K562 (cell line): ENCODE measurements at regions not wholly inside any gene's neighbourhood (a gene's known extent, or its start where the extent isn't known, plus 50 kb on each side); places are given as distances from the start of the nearest gene placed in this dataset.
A peak's percentile ranks its signal among the peaks of the same experiment; 100 is the strongest.

ENCODE experiments used
- ATF6 ChIP-seq: sonication (generic); formaldehyde crosslinking; IDR thresholded peaks from 2 replicates; pipeline ENCODE4 v1.4.0; 2020; ENCODE audit warnings: mild to moderate bottlenecking, missing genetic modification reagents
- CBFB ChIP-seq: sonication (generic); formaldehyde crosslinking; IDR thresholded peaks from 2 replicates; pipeline ENCODE4 v1.4.0; 2020; ENCODE audit warnings: mild to moderate bottlenecking, missing genetic modification reagents
- CHD2 ChIP-seq: IDR thresholded peaks from 2 replicates; pipeline ENCODE4 v1.6.1; 2011; ENCODE audit warnings: low read depth, low read length
- FOXM1 ChIP-seq, 2 experiments: fragments of 450-650 bp in 1 of 2; sonication (generic) in 1 of 2; formaldehyde crosslinking in 1 of 2; IDR thresholded peaks; 2 replicates each; pipeline versions ENCODE4 v1.6.1 to v1.9.0; 2017 to 2022; ENCODE audit warnings: low read depth in 2 of 2, mild to moderate bottlenecking in 2 of 2, missing genetic modification reagents in 1 of 2, moderate library complexity in 1 of 2
- JUND ChIP-seq, 2 experiments: IDR thresholded peaks; 2 replicates in 1 of 2; 3 replicates in 1 of 2; pipeline ENCODE4 v1.6.1; 2011; ENCODE audit warnings: borderline replicate concordance in 2 of 2, low read depth in 2 of 2, low read length in 2 of 2, improper control_type of control experiment in 1 of 2, missing biosample characterization in 1 of 2, missing genetic modification characterization in 1 of 2, missing genetic modification reagents in 1 of 2
- NELFE ChIP-seq: IDR thresholded peaks from 2 replicates; pipeline ENCODE4 v1.6.1; 2011; ENCODE audit warnings: mild to moderate bottlenecking; ENCODE audit not compliant: insufficient read depth, insufficient read length
- SREBF1 ChIP-seq: fragments of 150-350 bp; IDR thresholded peaks from 2 replicates; pipeline ENCODE4 v1.6.1; 2014; ENCODE audit warnings: antibody characterized with exemption, low read depth, low read length, borderline replicate concordance
- TAF7 ChIP-seq: fragments of 450-650 bp; IDR thresholded peaks from 2 replicates; pipeline ENCODE4 v1.6.1; 2016; ENCODE audit warnings: missing genetic modification characterization, missing compliant biosample characterization
- TEAD4 ChIP-seq, 2 experiments: sonication (generic) in 1 of 2; formaldehyde crosslinking in 1 of 2; IDR thresholded peaks; 2 replicates each; pipeline versions ENCODE4 v1.6.1 to v1.8.0; 2012 to 2022; ENCODE audit warnings: borderline replicate concordance in 1 of 2, inconsistent platforms in 1 of 2, low read length in 1 of 2, mild to moderate bottlenecking in 1 of 2, missing genetic modification reagents in 1 of 2
- TGIF2 ChIP-seq: sonication (generic); formaldehyde crosslinking; IDR thresholded peaks from 2 replicates; pipeline ENCODE4 v1.8.1; 2022; ENCODE audit warnings: mild to moderate bottlenecking, missing genetic modification reagents, moderate library complexity
- TRIM24 ChIP-seq, 2 experiments: fragments of 450-650 bp; IDR thresholded peaks; 2 replicates each; pipeline ENCODE4 v1.6.1; 2016
- ZNF175 ChIP-seq: fragments of 200-800 bp; sonication (Bioruptor generic); IDR thresholded peaks from 2 replicates; pipeline ENCODE4 v1.6.1; 2016; ENCODE audit warnings: low read depth, mild to moderate bottlenecking, missing genetic modification characterization, missing compliant biosample characterization
- ZNF23 ChIP-seq: fragments of 250-450 bp; sonication (Bioruptor Pico); IDR thresholded peaks from 2 replicates; pipeline ENCODE4 v1.4.0; 2020; ENCODE audit warnings: mild to moderate bottlenecking
- ZNF57 ChIP-seq: fragments of 450-650 bp; formaldehyde crosslinking; IDR thresholded peaks from 2 replicates; pipeline ENCODE4 v1.4.0; 2020; ENCODE audit warnings: mild to moderate bottlenecking, moderate library complexity
- TF ChIP-seq, protein P1 (sequence below): fragments of 450-650 bp; IDR thresholded peaks from 2 replicates; pipeline ENCODE4 v1.6.1; 2016; ENCODE audit warnings: low read depth
- TF ChIP-seq, protein P2 (sequence below): sonication (generic); formaldehyde crosslinking; IDR thresholded peaks from 2 replicates; pipeline ENCODE4 v1.8.0; 2023; ENCODE audit warnings: mild to moderate bottlenecking, missing genetic modification reagents

DNA sequence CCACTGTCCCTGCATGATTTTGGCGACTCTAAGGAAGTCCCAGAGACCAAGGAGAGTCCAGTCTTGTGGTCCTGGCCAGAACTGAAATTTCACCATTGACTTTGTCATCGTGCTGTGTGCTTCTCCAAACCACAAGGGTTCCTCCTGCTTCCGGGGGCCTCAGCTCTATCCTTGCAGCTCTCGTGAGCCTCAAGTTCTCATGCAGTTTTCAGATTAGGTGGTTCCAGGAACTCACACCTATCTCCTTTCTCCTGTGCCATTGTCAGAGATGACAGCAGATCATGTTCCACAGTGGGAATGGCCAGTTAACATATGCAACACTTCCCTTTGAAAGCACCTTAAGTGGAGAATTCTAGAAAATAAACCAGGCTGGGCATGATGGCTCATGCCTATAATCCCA, 97.9 kb upstream of the CRHR1 start (continued):
- TF ChIP-seq, protein P1, sequence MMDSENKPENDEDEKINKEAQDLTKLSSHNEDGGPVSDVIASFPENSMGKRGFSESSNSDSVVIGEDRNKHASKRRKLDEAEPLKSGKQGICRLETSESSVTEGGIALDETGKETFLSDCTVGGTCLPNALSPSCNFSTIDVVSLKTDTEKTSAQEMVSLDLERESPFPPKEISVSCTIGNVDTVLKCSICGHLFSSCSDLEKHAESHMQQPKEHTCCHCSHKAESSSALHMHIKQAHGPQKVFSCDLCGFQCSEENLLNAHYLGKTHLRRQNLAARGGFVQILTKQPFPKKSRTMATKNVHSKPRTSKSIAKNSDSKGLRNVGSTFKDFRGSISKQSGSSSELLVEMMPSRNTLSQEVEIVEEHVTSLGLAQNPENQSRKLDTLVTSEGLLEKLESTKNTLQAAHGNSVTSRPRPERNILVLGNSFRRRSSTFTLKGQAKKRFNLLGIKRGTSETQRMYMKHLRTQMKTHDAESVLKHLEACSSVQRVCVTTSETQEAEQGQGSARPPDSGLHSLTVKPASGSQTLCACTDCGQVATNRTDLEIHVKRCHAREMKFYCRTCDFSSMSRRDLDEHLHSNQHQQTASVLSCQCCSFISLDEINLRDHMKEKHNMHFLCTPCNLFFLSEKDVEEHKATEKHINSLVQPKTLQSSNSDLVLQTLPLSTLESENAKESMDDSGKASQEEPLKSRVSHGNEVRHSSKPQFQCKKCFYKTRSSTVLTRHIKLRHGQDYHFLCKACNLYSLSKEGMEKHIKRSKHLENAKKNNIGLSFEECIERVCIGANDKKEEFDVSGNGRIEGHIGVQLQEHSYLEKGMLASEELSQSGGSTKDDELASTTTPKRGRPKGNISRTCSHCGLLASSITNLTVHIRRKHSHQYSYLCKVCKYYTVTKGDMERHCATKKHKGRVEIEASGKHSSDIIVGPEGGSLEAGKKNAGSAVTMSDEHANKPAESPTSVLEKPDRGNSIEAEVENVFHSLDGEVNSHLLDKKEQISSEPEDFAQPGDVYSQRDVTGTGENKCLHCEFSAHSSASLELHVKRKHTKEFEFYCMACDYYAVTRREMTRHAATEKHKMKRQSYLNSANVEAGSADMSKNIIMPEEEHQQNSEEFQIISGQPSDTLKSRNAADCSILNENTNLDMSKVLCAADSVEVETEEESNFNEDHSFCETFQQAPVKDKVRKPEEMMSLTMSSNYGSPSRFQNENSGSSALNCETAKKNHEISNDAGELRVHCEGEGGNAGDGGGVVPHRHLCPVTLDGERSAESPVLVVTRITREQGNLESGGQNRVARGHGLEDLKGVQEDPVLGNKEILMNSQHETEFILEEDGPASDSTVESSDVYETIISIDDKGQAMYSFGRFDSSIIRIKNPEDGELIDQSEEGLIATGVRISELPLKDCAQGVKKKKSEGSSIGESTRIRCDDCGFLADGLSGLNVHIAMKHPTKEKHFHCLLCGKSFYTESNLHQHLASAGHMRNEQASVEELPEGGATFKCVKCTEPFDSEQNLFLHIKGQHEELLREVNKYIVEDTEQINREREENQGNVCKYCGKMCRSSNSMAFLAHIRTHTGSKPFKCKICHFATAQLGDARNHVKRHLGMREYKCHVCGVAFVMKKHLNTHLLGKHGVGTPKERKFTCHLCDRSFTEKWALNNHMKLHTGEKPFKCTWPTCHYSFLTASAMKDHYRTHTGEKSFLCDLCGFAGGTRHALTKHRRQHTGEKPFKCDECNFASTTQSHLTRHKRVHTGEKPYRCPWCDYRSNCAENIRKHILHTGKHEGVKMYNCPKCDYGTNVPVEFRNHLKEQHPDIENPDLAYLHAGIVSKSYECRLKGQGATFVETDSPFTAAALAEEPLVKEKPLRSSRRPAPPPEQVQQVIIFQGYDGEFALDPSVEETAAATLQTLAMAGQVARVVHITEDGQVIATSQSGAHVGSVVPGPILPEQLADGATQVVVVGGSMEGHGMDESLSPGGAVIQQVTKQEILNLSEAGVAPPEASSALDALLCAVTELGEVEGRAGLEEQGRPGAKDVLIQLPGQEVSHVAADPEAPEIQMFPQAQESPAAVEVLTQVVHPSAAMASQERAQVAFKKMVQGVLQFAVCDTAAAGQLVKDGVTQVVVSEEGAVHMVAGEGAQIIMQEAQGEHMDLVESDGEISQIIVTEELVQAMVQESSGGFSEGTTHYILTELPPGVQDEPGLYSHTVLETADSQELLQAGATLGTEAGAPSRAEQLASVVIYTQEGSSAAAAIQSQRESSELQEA = no peak
- TF ChIP-seq TEAD4 (IDR thresholded peaks at IDR 0.05; ENCODE audit: low read length) (peak; percentile 71; the same call in 1 of the 2 replicates), TEAD4 (CRISPR knock-in tag; IDR thresholded peaks at IDR 0.05; ENCODE audit: borderline replicate concordance) (no peak), TRIM24 (IDR thresholded peaks at IDR 0.05) (peak; percentile 9 to 44; a peak in 1 of 4 replicates), ZNF23 (CRISPR knock-in tag) (no peak), FOXM1 (IDR thresholded peaks at IDR 0.05; ENCODE audit: low read depth) (0 out of 2 replicates have a peak, but pooled peaks have one; percentile 31), FOXM1 (CRISPR knock-in tag; IDR thresholded peaks at IDR 0.05; ENCODE audit: low read depth) (no peak), ATF6 (CRISPR knock-in tag) (peak; percentile 64; the same call in 1 of the 2 replicates), TGIF2 (CRISPR knock-in tag) (no peak), CBFB (CRISPR knock-in tag) (0 out of 2 replicates have a peak, but pooled peaks have one; percentile 66), TAF7 (tag) (no peak), ZNF57 (CRISPR knock-in tag) (no peak), JUND (IDR thresholded peaks at IDR 0.05; ENCODE audit: borderline replicate concordance, low read depth, low read length) (peak; percentile 33; the same call in 1 of the 2 replicates), JUND (tag; IDR thresholded peaks at IDR 0.05; ENCODE audit: borderline replicate concordance, low read depth, low read length) (peak; percentile 31; the same call in 1 of the 3 replicates), SREBF1 (no peak), ZNF175 (CRISPR knock-in tag) (no peak), NELFE (no peak), CHD2 (peak; percentile 62)
- TF ChIP-seq, protein P2, sequence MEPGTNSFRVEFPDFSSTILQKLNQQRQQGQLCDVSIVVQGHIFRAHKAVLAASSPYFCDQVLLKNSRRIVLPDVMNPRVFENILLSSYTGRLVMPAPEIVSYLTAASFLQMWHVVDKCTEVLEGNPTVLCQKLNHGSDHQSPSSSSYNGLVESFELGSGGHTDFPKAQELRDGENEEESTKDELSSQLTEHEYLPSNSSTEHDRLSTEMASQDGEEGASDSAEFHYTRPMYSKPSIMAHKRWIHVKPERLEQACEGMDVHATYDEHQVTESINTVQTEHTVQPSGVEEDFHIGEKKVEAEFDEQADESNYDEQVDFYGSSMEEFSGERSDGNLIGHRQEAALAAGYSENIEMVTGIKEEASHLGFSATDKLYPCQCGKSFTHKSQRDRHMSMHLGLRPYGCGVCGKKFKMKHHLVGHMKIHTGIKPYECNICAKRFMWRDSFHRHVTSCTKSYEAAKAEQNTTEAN (CRISPR knock-in tag) = no peak
